ENCODE measurements at regions not wholly inside any gene's neighbourhood (a gene's known extent, or its start where the extent isn't known, plus 50 kb on each side); places are given as distances from the start of the nearest gene placed in this dataset.

GRCh38 chr13:58097831-58098230 is 466.3 kb downstream of the PCDH17 start:
- no peaks in the 10 kb centered on the region for H3K4me1 Mint-ChIP-seq
- no peaks in the 10 kb centered on the region for H3K36me3 Mint-ChIP-seq (ENCODE audit: low read depth)
- no peak overlapping the region for H3K4me3 Mint-ChIP-seq
- TF ChIP-seq CTCF (conservative IDR thresholded peaks at IDR 0.05), result no peak
- no peaks in the 10 kb centered on the region for H3K27me3 Mint-ChIP-seq (ENCODE audit: low read depth)
- H3K27ac Mint-ChIP-seq (ENCODE audit: unreplicated experiment), result no peak overlapping the region
- DNase-seq (ENCODE audit: low read depth, low spot score), result no peak
- peaks cover 2% of the 10 kb centered on the region for H3K9me3 Mint-ChIP-seq

DNA sequence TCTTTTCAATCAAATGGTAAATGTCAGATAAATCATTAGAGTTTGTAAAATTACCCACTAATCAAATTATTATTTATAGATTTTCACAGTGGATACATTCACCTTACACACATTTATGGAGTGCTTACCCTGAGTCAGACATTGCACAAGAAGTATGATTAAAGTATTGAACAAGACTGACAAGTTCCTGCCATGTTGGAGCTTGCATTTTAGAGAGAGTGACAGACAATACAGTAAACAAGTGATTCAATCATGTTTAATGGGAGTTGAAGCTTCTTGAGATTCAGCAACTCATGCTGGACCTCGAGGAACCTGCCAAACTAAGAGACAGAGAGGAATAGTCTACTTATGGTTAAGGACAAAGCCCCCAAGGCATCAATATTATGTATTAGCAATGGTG is 487.8 kb downstream of the PCDH17 start:
- no peak for DNase-seq (ENCODE audit: low read depth, low spot score)
- Mint-ChIP-seq H3K9me3 (peaks cover 7% of the 10 kb centered on the region), H3K4me1 (no peaks in the 10 kb centered on the region), H3K27ac (ENCODE audit: unreplicated experiment) (no peak overlapping the region), H3K4me3 (no peak overlapping the region), H3K27me3 (ENCODE audit: low read depth) (no peaks in the 10 kb centered on the region), H3K36me3 (ENCODE audit: low read depth) (no peaks in the 10 kb centered on the region)
- no peak for TF ChIP-seq CTCF (conservative IDR thresholded peaks at IDR 0.05)

DNA sequence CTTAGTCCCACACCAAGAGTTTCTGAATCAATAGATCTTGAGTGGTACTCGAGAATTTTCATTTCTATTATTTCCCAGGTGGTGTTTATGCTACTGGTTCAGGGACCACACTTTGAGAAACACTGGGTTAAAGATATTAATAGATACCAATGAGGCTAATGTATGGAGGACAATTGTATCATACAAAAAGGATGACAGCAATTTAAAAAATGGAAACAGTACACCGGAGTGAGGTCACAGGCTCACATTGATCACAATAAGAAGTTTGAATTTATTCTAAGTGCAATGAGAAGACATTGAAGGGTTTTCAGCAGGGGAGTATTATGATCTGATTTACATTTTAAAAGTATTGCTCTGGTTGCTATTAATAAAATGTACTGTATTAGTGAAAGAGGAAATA is 488.3 kb downstream of the PCDH17 start:
- H3K27ac Mint-ChIP-seq (ENCODE audit: unreplicated experiment), result no peak overlapping the region
- TF ChIP-seq CTCF (conservative IDR thresholded peaks at IDR 0.05), result no peak
- H3K4me1 Mint-ChIP-seq, result no peaks in the 10 kb centered on the region
- DNase-seq (ENCODE audit: low read depth, low spot score), result no peak
- no peak overlapping the region for H3K4me3 Mint-ChIP-seq
- H3K36me3 Mint-ChIP-seq (ENCODE audit: low read depth), result no peaks in the 10 kb centered on the region
- peaks cover 7% of the 10 kb centered on the region for H3K9me3 Mint-ChIP-seq
- no peaks in the 10 kb centered on the region for H3K27me3 Mint-ChIP-seq (ENCODE audit: low read depth)

DNA sequence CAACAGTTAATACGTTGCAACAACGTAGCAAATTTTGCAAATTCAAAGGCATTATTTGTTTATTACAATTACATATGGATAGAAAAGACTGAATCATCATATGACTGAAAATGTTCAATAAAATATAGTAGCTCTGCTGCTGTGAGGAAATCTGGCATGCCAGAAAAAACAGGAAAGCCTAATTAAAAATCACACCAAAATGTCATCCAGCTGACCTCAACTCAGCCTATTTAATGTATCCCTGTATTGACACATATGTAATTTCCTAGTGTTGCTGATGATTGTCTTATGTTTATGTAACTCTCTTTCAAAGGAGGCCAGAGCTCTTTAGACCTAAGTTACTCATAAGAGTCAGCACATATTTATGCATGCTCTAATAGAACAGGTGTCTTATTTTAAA is 495.0 kb downstream of the PCDH17 start:
- no peak for DNase-seq (ENCODE audit: low read depth, low spot score)
- Mint-ChIP-seq H3K36me3 (ENCODE audit: low read depth) (peaks cover 10% of the 10 kb centered on the region), H3K27me3 (ENCODE audit: low read depth) (no peaks in the 10 kb centered on the region), H3K4me3 (no peak overlapping the region), H3K27ac (ENCODE audit: unreplicated experiment) (no peak overlapping the region), H3K9me3 (peaks cover 11% of the 10 kb centered on the region), H3K4me1 (no peaks in the 10 kb centered on the region)
- TF ChIP-seq CTCF (conservative IDR thresholded peaks at IDR 0.05), result no peak

- TF ChIP-seq CTCF (conservative IDR thresholded peaks at IDR 0.05), result no peak
- peaks cover 21% of the 10 kb centered on the region for H3K9me3 Mint-ChIP-seq
Observed at GRCh38 chr13:58134012-58134411, 502.5 kb downstream of the PCDH17 start.

DNA sequence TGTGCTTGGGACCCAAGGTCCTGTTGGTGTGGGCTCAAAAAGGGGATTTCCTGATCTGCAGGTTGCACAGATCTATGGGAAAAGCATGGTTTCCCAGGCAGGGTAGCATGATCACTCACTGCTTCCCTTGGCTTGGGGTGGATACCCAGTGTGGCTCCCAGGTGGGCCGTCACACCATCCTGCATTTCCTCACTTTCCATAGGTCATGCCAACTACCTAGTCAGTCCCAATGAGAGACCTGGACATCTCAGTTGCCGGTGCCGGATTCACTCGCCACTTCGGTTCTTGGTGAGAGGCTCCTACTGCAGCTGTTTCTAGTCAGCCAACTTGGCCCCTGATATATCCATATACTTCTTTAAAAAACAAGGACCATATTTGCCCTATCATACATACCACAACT is 503.0 kb downstream of the PCDH17 start:
- Mint-ChIP-seq H3K27ac (ENCODE audit: unreplicated experiment) (no peak overlapping the region), H3K4me3 (no peak overlapping the region), H3K4me1 (no peaks in the 10 kb centered on the region), H3K36me3 (ENCODE audit: low read depth) (peaks cover 15% of the 10 kb centered on the region), H3K27me3 (ENCODE audit: low read depth) (no peaks in the 10 kb centered on the region), H3K9me3 (peaks cover 21% of the 10 kb centered on the region)
- TF ChIP-seq CTCF (conservative IDR thresholded peaks at IDR 0.05), result no peak
- no peak for DNase-seq (ENCODE audit: low read depth, low spot score)

More at GRCh38 chr13:58134012-58134411, 502.5 kb downstream of the PCDH17 start:
- Mint-ChIP-seq H3K4me1 (no peaks in the 10 kb centered on the region), H3K4me3 (no peak overlapping the region), H3K27ac (ENCODE audit: unreplicated experiment) (no peak overlapping the region), H3K36me3 (ENCODE audit: low read depth) (peaks cover 15% of the 10 kb centered on the region), H3K27me3 (ENCODE audit: low read depth) (no peaks in the 10 kb centered on the region)
- no peak for DNase-seq (ENCODE audit: low read depth, low spot score)
